ENCODE measurements at regions not wholly inside any gene's neighbourhood (a gene's known extent, or its start where the extent isn't known, plus 50 kb on each side); places are given as distances from the start of the nearest gene placed in this dataset.
"Not testable (repeated sequence)": the region's sequence is repeated elsewhere in the genome, so short reads cannot be mapped to it uniquely, and the experiment has no call there.

GRCh38 chr18:26640541-26640940 is 92.2 kb upstream of the KCTD1 start:
- FAIRE-seq, result no peak
- DNase-seq (ENCODE audit: insufficient read length, low spot score), result no peak
- TF ChIP-seq POLR2A (IDR thresholded peaks at IDR 0.05; ENCODE audit: low read depth, low read length), result no peak

- TF ChIP-seq POLR2A (IDR thresholded peaks at IDR 0.05; ENCODE audit: low read depth, low read length), result no peak
- DNase-seq (ENCODE audit: insufficient read length, low spot score) (no peak), FAIRE-seq (no peak)
Measured at GRCh38 chr18:26639149-26639548, 90.8 kb upstream of the KCTD1 start.

- TF ChIP-seq POLR2A (IDR thresholded peaks at IDR 0.05; ENCODE audit: low read depth, low read length), result no peak
- FAIRE-seq, result no peak
- DNase-seq (ENCODE audit: insufficient read length, low spot score), result no peak
Measured at GRCh38 chr18:26637983-26638382, 89.6 kb upstream of the KCTD1 start.

GRCh38 chr18:26637324-26637723 is 89.0 kb upstream of the KCTD1 start:
- DNase-seq (ENCODE audit: insufficient read length, low spot score) (no peak), FAIRE-seq (no peak)
- TF ChIP-seq POLR2A (IDR thresholded peaks at IDR 0.05; ENCODE audit: low read depth, low read length), result no peak

GRCh38 chr18:26635466-26635865 is 87.1 kb upstream of the KCTD1 start:
- DNase-seq (ENCODE audit: insufficient read length, low spot score) (no peak), FAIRE-seq (no peak)

GRCh38 chr18:26634631-26635030 is 86.3 kb upstream of the KCTD1 start:
- DNase-seq (ENCODE audit: insufficient read length, low spot score), result no peak
- no peak for FAIRE-seq
- TF ChIP-seq POLR2A (IDR thresholded peaks at IDR 0.05; ENCODE audit: low read depth, low read length), result no peak

More at GRCh38 chr18:26635466-26635865, 87.1 kb upstream of the KCTD1 start:
- TF ChIP-seq POLR2A (IDR thresholded peaks at IDR 0.05; ENCODE audit: low read depth, low read length), result no peak

GRCh38 chr18:26631135-26631534 is 82.8 kb upstream of the KCTD1 start:
- FAIRE-seq (no peak), DNase-seq (ENCODE audit: insufficient read length, low spot score) (no peak)
- no peak for TF ChIP-seq POLR2A (IDR thresholded peaks at IDR 0.05; ENCODE audit: low read depth, low read length)

GRCh38 chr18:26630596-26630995 is 82.2 kb upstream of the KCTD1 start:
- no peak for FAIRE-seq
- no peak for TF ChIP-seq POLR2A (IDR thresholded peaks at IDR 0.05; ENCODE audit: low read depth, low read length)
- DNase-seq (ENCODE audit: insufficient read length, low spot score), result no peak

GRCh38 chr18:26628017-26628416 is 79.7 kb upstream of the KCTD1 start:
- FAIRE-seq (no peak), DNase-seq (ENCODE audit: insufficient read length, low spot score) (no peak)
- TF ChIP-seq POLR2A (IDR thresholded peaks at IDR 0.05; ENCODE audit: low read depth, low read length), result no peak

- no peak for FAIRE-seq
- no peak for TF ChIP-seq POLR2A (IDR thresholded peaks at IDR 0.05; ENCODE audit: low read depth, low read length)
Measured at GRCh38 chr18:26624443-26624842, 76.1 kb upstream of the KCTD1 start.

GRCh38 chr18:26623314-26623713 is 75.0 kb upstream of the KCTD1 start:
- DNase-seq (ENCODE audit: insufficient read length, low spot score); FAIRE-seq: not testable (repeated sequence)

More at GRCh38 chr18:26624443-26624842, 76.1 kb upstream of the KCTD1 start:
- DNase-seq (ENCODE audit: insufficient read length, low spot score), result no peak

- DNase-seq (ENCODE audit: insufficient read length, low spot score), result peak; percentile 11
- FAIRE-seq, result no peak
- no peak for TF ChIP-seq POLR2A (IDR thresholded peaks at IDR 0.05; ENCODE audit: low read depth, low read length)
Measured at GRCh38 chr18:26621161-26622026, 73.0 kb upstream of the KCTD1 start.

- DNase-seq (ENCODE audit: insufficient read length, low spot score) (no peak), FAIRE-seq (no peak)
- TF ChIP-seq POLR2A (IDR thresholded peaks at IDR 0.05; ENCODE audit: low read depth, low read length), result no peak
Measured at GRCh38 chr18:26619350-26619749, 71.0 kb upstream of the KCTD1 start.

- FAIRE-seq, result no peak
- TF ChIP-seq POLR2A (IDR thresholded peaks at IDR 0.05; ENCODE audit: low read depth, low read length), result no peak
- no peak for DNase-seq (ENCODE audit: insufficient read length, low spot score)
Measured at GRCh38 chr18:26618135-26618534, 69.8 kb upstream of the KCTD1 start.

GRCh38 chr18:26617151-26617554 is 68.8 kb upstream of the KCTD1 start:
- DNase-seq (ENCODE audit: insufficient read length, low spot score) (peak; percentile 60), FAIRE-seq (peak; percentile 86)
- TF ChIP-seq POLR2A (IDR thresholded peaks at IDR 0.05; ENCODE audit: low read depth, low read length), result no peak

Data from H54 (cell line).